ENCODE measurements at regions not wholly inside any gene's neighbourhood (a gene's known extent, or its start where the extent isn't known, plus 50 kb on each side); places are given as distances from the start of the nearest gene placed in this dataset.

GRCh38 chr9:126162611-126163381, 163.8 kb upstream of the MVB12B start:
- intact Hi-C loops (cut with DNase I; ENCODE audit: low total_unique reads) (no loop called here), in situ Hi-C loops (cut with MboI; ENCODE audit: low sequenced_read_pairs in 4 of 4) (no loop called here)
- Histone ChIP-seq H3K4me3 (no peak overlapping the region), H3K9me3 (no peaks in the 10 kb centered on the region), H3K36me3 (no peaks in the 10 kb centered on the region), H3K27ac (no peak overlapping the region), H3K27me3 (peaks cover 0 to 6% (median 2%) of the 10 kb centered on the region in 3 donors), H3K4me1 (no peaks in the 10 kb centered on the region)
- TF ChIP-seq POLR2A (IDR thresholded peaks at IDR 0.05) (no peak), CTCF (IDR thresholded peaks at IDR 0.05 in 4 of 5, conservative IDR thresholded peaks at IDR 0.05 in 1 of 5) (no peak)
- DNase-seq (no peak), ATAC-seq (no peak)

- Histone ChIP-seq H3K36me3 (no peaks in the 10 kb centered on the region), H3K4me3 (no peak overlapping the region), H3K9me3 (no peaks in the 10 kb centered on the region), H3K27me3 (peaks cover 0 to 2% (median 0%) of the 10 kb centered on the region in 3 donors), H3K4me1 (no peaks in the 10 kb centered on the region), H3K27ac (no peak overlapping the region)
- DNase-seq (no peak), ATAC-seq (no peak)
- intact Hi-C loops (cut with DNase I; ENCODE audit: low total_unique reads) (no loop called here), in situ Hi-C loops (cut with MboI; ENCODE audit: low sequenced_read_pairs in 4 of 4) (no loop called here)
- TF ChIP-seq CTCF (IDR thresholded peaks at IDR 0.05 in 4 of 5, conservative IDR thresholded peaks at IDR 0.05 in 1 of 5) (no peak), POLR2A (IDR thresholded peaks at IDR 0.05) (no peak)
Observed at GRCh38 chr9:126164796-126165525, 161.7 kb upstream of the MVB12B start.

- in situ Hi-C loops (cut with MboI; ENCODE audit: low sequenced_read_pairs in 4 of 4) = no loop called here
Observed at GRCh38 chr9:126165755-126166154, 160.9 kb upstream of the MVB12B start.

GRCh38 chr9:126166291-126166690, 160.3 kb upstream of the MVB12B start:
- H3K36me3 ChIP-seq = no peaks in the 10 kb centered on the region
- no peak overlapping the region for H3K27ac ChIP-seq
- intact Hi-C loops (cut with DNase I; ENCODE audit: low total_unique reads) (no loop called here), in situ Hi-C loops (cut with MboI; ENCODE audit: low sequenced_read_pairs in 4 of 4) (no loop called here)
- ATAC-seq (no peak), DNase-seq (no peak)
- TF ChIP-seq CTCF (IDR thresholded peaks at IDR 0.05 in 4 of 5, conservative IDR thresholded peaks at IDR 0.05 in 1 of 5) (no peak), POLR2A (IDR thresholded peaks at IDR 0.05) (no peak)
- no peaks in the 10 kb centered on the region for H3K27me3 ChIP-seq
- no peaks in the 10 kb centered on the region for H3K9me3 ChIP-seq
- H3K4me3 ChIP-seq = no peak overlapping the region
- H3K4me1 ChIP-seq = no peaks in the 10 kb centered on the region

More at GRCh38 chr9:126165755-126166154, 160.9 kb upstream of the MVB12B start:
- Histone ChIP-seq H3K27me3 (peaks cover 0 to 2% (median 0%) of the 10 kb centered on the region in 3 donors), H3K4me3 (no peak overlapping the region), H3K27ac (no peak overlapping the region), H3K36me3 (no peaks in the 10 kb centered on the region), H3K9me3 (no peaks in the 10 kb centered on the region), H3K4me1 (no peaks in the 10 kb centered on the region)
- ATAC-seq (no peak), DNase-seq (no peak)
- intact Hi-C loops (cut with DNase I; ENCODE audit: low total_unique reads) = no loop called here
- TF ChIP-seq POLR2A (IDR thresholded peaks at IDR 0.05) = no peak
- no peak for TF ChIP-seq CTCF (IDR thresholded peaks at IDR 0.05 in 4 of 5, conservative IDR thresholded peaks at IDR 0.05 in 1 of 5)

Measured in gastrocnemius medialis (tissue), 4 donors.